Endodermal cell (in vitro differentiated cells): ENCODE measurements at regions not wholly inside any gene's neighbourhood (a gene's known extent, or its start where the extent isn't known, plus 50 kb on each side); places are given as distances from the start of the nearest gene placed in this dataset.

Experiments used
- DNase-seq: peaks from one replicate; pipeline ENCODE4 v3.0.0-alpha.2; 2017
- H3K27ac ChIP-seq: 2 replicates; pipeline ENCODE4 v1.5.1; 2013; ENCODE audit warnings: mild to moderate bottlenecking, low read depth, low read length, moderate library complexity
- H3K27me3 ChIP-seq: 2 replicates; pipeline ENCODE4 v1.6.1; 2013; ENCODE audit warnings: mild to moderate bottlenecking, low read length, moderate library complexity; ENCODE audit not compliant: insufficient read depth, control insufficient read depth, poor library complexity, severe bottlenecking
- H3K36me3 ChIP-seq: 2 replicates; pipeline ENCODE4 v1.7.0; 2013; ENCODE audit warnings: mild to moderate bottlenecking, low read length, moderate library complexity; ENCODE audit not compliant: control insufficient read depth, insufficient read depth
- H3K4me1 ChIP-seq: one replicate; pipeline ENCODE4 v1.7.0; 2013; ENCODE audit warnings: low read length; ENCODE audit not compliant: control insufficient read depth, insufficient read depth
- H3K4me3 ChIP-seq: 2 replicates; pipeline ENCODE4 v1.5.1; 2013; ENCODE audit warnings: mild to moderate bottlenecking, low read length, moderate library complexity
- H3K9ac ChIP-seq: 2 replicates; pipeline ENCODE4 v1.6.1; 2013; ENCODE audit warnings: mild to moderate bottlenecking, low read length, moderate library complexity; ENCODE audit not compliant: poor library complexity, severe bottlenecking; ENCODE audit errors: extremely low read depth
- H3K9me3 ChIP-seq: 2 replicates; pipeline ENCODE4 v1.6.1; 2013; ENCODE audit warnings: mild to moderate bottlenecking, low read length, moderate library complexity; ENCODE audit not compliant: control insufficient read depth
- H3K27ac Mint-ChIP-seq: 2 replicates; pipeline ENCODE4 v1.8.0; 2020; ENCODE audit warnings: mixed read lengths
- H3K27me3 Mint-ChIP-seq: 2 replicates; pipeline ENCODE4 v1.8.0; 2021; ENCODE audit warnings: mild to moderate bottlenecking, mixed read lengths; ENCODE audit not compliant: insufficient read depth
- H3K36me3 Mint-ChIP-seq: 2 replicates; pipeline ENCODE4 v1.8.0; 2020; ENCODE audit warnings: low read depth, mixed read lengths
- H3K4me1 Mint-ChIP-seq: 2 replicates; pipeline ENCODE4 v1.8.0; 2020; ENCODE audit warnings: mixed read lengths
- H3K4me3 Mint-ChIP-seq: 2 replicates; pipeline ENCODE4 v1.8.0; 2020; ENCODE audit warnings: mild to moderate bottlenecking, moderate library complexity, mixed read lengths
- H3K9me3 Mint-ChIP-seq: 2 replicates; pipeline ENCODE4 v1.8.0; 2020; ENCODE audit warnings: mild to moderate bottlenecking, mixed read lengths
- WGBS, 2 experiments: methylation state at CpG; one replicate each; pipeline versions ENCODE4 v1.1.5 to v1.1.7; 2013; ENCODE audit warnings: missing lambda C conversion rate in 2 of 2, mixed read lengths in 1 of 2; ENCODE audit not compliant: insufficient coverage in 1 of 2, insufficient read length in 1 of 2; 5-methylcytosine and 5-hydroxymethylcytosine counted together
- TF ChIP-seq, protein P1 (sequence below): fragments of 200-600 bp; sonication (generic); conservative IDR thresholded peaks from 2 replicates; pipeline ENCODE4 v1.5.0; 2021; ENCODE audit warnings: antibody characterized with exemption, mild to moderate bottlenecking

DNA sequence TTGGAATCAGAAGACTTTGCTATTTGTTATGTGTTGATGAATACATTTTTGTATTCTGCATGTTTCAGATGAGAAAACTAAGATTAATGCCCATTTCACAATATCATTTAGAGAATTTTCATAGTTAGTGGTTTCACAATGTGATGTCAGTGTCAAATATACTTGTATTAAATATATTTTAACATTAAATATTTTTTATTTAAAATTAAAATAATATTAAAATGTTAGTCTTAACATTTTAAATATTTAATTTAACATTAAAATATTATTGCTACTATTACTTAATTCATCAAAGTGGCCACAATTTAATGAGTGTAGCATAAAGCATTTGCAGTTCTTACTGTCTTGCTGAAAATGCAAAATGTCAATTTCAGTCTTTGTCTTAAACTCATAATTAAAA is 478.8 kb downstream of the KCNJ2 start:
- Mint-ChIP-seq H3K4me1 (no peaks in the 10 kb centered on the region), H3K27ac (no peak overlapping the region), H3K36me3 (no peaks in the 10 kb centered on the region), H3K9me3 (no peaks in the 10 kb centered on the region), H3K27me3 (no peaks in the 10 kb centered on the region), H3K4me3 (no peak overlapping the region)
- no peaks in the 10 kb centered on the region for H3K36me3 ChIP-seq
- no peak overlapping the region for H3K4me3 ChIP-seq
- no peak overlapping the region for H3K27ac ChIP-seq
- H3K4me1 ChIP-seq, result no peaks in the 10 kb centered on the region
- DNase-seq, result no peak
- TF ChIP-seq, protein P1, sequence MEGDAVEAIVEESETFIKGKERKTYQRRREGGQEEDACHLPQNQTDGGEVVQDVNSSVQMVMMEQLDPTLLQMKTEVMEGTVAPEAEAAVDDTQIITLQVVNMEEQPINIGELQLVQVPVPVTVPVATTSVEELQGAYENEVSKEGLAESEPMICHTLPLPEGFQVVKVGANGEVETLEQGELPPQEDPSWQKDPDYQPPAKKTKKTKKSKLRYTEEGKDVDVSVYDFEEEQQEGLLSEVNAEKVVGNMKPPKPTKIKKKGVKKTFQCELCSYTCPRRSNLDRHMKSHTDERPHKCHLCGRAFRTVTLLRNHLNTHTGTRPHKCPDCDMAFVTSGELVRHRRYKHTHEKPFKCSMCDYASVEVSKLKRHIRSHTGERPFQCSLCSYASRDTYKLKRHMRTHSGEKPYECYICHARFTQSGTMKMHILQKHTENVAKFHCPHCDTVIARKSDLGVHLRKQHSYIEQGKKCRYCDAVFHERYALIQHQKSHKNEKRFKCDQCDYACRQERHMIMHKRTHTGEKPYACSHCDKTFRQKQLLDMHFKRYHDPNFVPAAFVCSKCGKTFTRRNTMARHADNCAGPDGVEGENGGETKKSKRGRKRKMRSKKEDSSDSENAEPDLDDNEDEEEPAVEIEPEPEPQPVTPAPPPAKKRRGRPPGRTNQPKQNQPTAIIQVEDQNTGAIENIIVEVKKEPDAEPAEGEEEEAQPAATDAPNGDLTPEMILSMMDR, result no peak
- H3K27me3 ChIP-seq, result no peaks in the 10 kb centered on the region
- H3K9ac ChIP-seq, result no peak overlapping the region
- H3K9me3 ChIP-seq, result peaks cover 6% of the 10 kb centered on the region

DNA sequence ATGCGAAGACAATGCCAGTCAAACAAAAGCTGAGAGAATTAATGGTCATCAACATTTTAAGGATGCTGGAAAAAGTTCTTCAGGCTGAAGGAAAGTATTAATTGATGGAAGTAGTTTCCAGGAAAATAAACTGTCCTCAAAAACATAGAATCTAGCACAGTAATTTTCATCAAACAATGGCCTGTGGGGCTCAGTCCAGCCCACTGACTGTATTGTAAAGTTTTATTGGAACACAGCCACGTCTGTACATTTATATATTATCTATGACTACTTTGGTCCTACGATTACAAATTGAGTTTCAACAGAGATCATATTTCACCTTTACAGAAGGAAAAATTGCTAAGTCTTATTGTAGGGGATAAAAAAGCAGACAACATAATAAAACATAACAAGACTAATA is 484.5 kb downstream of the KCNJ2 start:
- no peaks in the 10 kb centered on the region for H3K4me1 ChIP-seq
- no peak overlapping the region for H3K9ac ChIP-seq
- H3K36me3 Mint-ChIP-seq, result no peaks in the 10 kb centered on the region
- H3K9me3 Mint-ChIP-seq, result no peaks in the 10 kb centered on the region
- TF ChIP-seq, protein P1, result no peak
- no peak overlapping the region for H3K4me3 ChIP-seq
- no peak for DNase-seq
- H3K27me3 Mint-ChIP-seq, result no peaks in the 10 kb centered on the region
- no peak overlapping the region for H3K27ac ChIP-seq
- H3K4me1 Mint-ChIP-seq, result no peaks in the 10 kb centered on the region
- H3K27me3 ChIP-seq, result no peaks in the 10 kb centered on the region
- 94 to 100% methylated on average over 1 to 3 of the region's 3 CpGs for WGBS, 2 experiments
- no peak overlapping the region for H3K4me3 Mint-ChIP-seq
- H3K9me3 ChIP-seq, result no peaks in the 10 kb centered on the region
- no peaks in the 10 kb centered on the region for H3K36me3 ChIP-seq
- H3K27ac Mint-ChIP-seq, result no peak overlapping the region

DNA sequence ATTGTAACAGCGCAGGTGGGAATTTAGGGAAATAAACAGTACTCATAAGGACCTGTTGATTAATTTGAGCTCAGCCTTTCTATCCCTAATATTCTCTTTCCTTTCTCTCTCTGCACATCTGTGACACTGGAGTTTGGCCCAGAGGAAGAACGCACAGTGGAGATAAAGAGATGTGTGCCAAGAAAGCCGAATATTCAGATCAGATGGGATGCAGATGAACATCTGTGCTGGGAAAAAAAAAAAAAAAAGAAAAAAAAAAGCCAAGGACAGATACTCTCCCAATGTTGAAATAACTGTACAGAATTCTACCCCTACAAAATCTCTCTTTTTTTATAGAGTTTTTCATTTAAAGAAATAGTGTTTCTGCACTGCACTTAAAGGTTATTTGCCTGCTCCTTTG is 485.4 kb downstream of the KCNJ2 start:
- H3K27ac Mint-ChIP-seq, result no peak overlapping the region
- no peaks in the 10 kb centered on the region for H3K36me3 Mint-ChIP-seq
- no peak overlapping the region for H3K4me3 Mint-ChIP-seq
- WGBS, 2 experiments, result 87 to 100% methylated on average over 1 to 3 of the region's 3 CpGs
- no peaks in the 10 kb centered on the region for H3K27me3 ChIP-seq
- DNase-seq, result no peak
- no peak overlapping the region for H3K9ac ChIP-seq
- no peaks in the 10 kb centered on the region for H3K27me3 Mint-ChIP-seq
- H3K4me1 ChIP-seq, result no peaks in the 10 kb centered on the region
- H3K9me3 ChIP-seq, result no peaks in the 10 kb centered on the region
- no peak overlapping the region for H3K4me3 ChIP-seq
- TF ChIP-seq, protein P1, result no peak
- H3K9me3 Mint-ChIP-seq, result no peaks in the 10 kb centered on the region
- H3K27ac ChIP-seq, result peak overlapping the region; percentile 16
- no peaks in the 10 kb centered on the region for H3K36me3 ChIP-seq
- H3K4me1 Mint-ChIP-seq, result no peaks in the 10 kb centered on the region
